Panc1 (cell line): ENCODE measurements at regions not wholly inside any gene's neighbourhood (a gene's known extent, or its start where the extent isn't known, plus 50 kb on each side); places are given as distances from the start of the nearest gene placed in this dataset.
"Not testable (repeated sequence)": the region's sequence is repeated elsewhere in the genome, so short reads cannot be mapped to it uniquely, and the experiment has no call there.

Source experiments
- POLR2AphosphoS5 ChIP-seq: IDR thresholded peaks from 2 replicates; pipeline ENCODE4 v1.6.1; 2012; ENCODE audit warnings: mild to moderate bottlenecking, low read depth, low read length, moderate library complexity
- TF ChIP-seq, protein P1 (sequence below): fragments of 450-650 bp; IDR thresholded peaks from 2 replicates; pipeline ENCODE4 v1.5.1; 2017; ENCODE audit warnings: mild to moderate bottlenecking
- TF ChIP-seq, protein P2 (sequence below), 2 experiments: IDR thresholded peaks; 2 replicates each; pipeline ENCODE4 v1.6.1; 2011 to 2012; ENCODE audit warnings: low read depth in 2 of 2, control low read depth in 1 of 2, low read length in 1 of 2, mild to moderate bottlenecking in 1 of 2, moderate library complexity in 1 of 2; ENCODE audit not compliant: insufficient read depth in 1 of 2

DNA sequence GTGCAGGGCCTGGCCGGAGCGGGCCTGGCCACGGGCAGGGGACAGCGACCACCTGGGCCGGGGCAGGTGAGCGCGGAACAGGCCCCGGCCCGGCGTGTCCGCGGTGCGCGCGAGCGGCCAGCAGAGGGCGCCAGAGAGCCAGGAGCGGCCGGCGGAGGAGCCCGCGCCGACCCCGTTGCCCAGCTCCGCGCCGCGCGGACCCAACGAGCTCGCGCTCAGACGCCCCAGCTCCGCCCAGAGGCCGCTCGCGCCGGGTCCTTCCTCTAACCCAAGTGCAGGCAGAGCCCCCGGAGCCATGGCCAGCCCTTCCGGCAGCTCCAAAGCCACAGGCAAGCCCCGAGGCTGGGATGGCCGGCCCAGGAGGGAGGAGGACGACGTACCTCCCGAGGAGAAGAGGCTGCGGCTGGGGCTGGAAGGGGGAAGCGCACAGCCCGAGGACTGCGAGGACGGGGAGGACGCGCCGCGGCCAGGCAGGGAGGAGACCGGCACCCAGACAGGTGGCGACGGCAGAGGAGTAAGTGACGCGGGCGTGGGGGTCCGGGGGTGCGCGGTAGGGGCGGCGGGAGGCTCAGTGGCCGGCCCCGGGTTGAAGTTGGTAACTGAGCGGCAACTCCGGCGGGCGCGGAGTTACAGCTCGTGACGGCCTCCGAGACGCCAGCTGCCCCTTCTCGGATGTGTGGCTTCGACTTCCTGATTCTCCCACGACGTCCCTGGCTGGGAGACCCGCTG is 88.1 kb downstream of the DEFB131A start:
- TF ChIP-seq, protein P1, sequence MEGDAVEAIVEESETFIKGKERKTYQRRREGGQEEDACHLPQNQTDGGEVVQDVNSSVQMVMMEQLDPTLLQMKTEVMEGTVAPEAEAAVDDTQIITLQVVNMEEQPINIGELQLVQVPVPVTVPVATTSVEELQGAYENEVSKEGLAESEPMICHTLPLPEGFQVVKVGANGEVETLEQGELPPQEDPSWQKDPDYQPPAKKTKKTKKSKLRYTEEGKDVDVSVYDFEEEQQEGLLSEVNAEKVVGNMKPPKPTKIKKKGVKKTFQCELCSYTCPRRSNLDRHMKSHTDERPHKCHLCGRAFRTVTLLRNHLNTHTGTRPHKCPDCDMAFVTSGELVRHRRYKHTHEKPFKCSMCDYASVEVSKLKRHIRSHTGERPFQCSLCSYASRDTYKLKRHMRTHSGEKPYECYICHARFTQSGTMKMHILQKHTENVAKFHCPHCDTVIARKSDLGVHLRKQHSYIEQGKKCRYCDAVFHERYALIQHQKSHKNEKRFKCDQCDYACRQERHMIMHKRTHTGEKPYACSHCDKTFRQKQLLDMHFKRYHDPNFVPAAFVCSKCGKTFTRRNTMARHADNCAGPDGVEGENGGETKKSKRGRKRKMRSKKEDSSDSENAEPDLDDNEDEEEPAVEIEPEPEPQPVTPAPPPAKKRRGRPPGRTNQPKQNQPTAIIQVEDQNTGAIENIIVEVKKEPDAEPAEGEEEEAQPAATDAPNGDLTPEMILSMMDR, result peak; percentile 85
- TF ChIP-seq POLR2AphosphoS5, result not testable (repeated sequence)
- TF ChIP-seq, protein P2, sequence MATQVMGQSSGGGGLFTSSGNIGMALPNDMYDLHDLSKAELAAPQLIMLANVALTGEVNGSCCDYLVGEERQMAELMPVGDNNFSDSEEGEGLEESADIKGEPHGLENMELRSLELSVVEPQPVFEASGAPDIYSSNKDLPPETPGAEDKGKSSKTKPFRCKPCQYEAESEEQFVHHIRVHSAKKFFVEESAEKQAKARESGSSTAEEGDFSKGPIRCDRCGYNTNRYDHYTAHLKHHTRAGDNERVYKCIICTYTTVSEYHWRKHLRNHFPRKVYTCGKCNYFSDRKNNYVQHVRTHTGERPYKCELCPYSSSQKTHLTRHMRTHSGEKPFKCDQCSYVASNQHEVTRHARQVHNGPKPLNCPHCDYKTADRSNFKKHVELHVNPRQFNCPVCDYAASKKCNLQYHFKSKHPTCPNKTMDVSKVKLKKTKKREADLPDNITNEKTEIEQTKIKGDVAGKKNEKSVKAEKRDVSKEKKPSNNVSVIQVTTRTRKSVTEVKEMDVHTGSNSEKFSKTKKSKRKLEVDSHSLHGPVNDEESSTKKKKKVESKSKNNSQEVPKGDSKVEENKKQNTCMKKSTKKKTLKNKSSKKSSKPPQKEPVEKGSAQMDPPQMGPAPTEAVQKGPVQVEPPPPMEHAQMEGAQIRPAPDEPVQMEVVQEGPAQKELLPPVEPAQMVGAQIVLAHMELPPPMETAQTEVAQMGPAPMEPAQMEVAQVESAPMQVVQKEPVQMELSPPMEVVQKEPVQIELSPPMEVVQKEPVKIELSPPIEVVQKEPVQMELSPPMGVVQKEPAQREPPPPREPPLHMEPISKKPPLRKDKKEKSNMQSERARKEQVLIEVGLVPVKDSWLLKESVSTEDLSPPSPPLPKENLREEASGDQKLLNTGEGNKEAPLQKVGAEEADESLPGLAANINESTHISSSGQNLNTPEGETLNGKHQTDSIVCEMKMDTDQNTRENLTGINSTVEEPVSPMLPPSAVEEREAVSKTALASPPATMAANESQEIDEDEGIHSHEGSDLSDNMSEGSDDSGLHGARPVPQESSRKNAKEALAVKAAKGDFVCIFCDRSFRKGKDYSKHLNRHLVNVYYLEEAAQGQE (IDR thresholded peaks at IDR 0.05; ENCODE audit: insufficient read depth in 1 of 2, low read depth in 2 of 2, low read length in 1 of 2), result not testable (repeated sequence)
